Natural killer cell (primary cell): ENCODE measurements at regions not wholly inside any gene's neighbourhood (a gene's known extent, or its start where the extent isn't known, plus 50 kb on each side); places are given as distances from the start of the nearest gene placed in this dataset.

Experiments
- ATAC-seq, 3 donors: fragments of 150-1000 bp in 2 of 3; fragments of 200-7000 bp in 1 of 3; cut with Tn5 transposase; 1 replicate in 1 of 3; 2 replicates in 2 of 3; pipeline ENCODE4 v1.10.0; 2021; ENCODE audit warnings: mild to moderate bottlenecking in 2 of 3, moderate library complexity in 2 of 3
- DNase-seq, 2 donors: peaks; one replicate each; pipeline versions ENCODE4 v3.0.0 to v3.0.0-alpha.2; 2013 to 2021; ENCODE audit warnings: mixed read lengths in 1 of 2
- H3K27ac ChIP-seq: one replicate; pipeline ENCODE4 v1.5.1; 2013; ENCODE audit warnings: mild to moderate bottlenecking, low read length
- H3K27me3 ChIP-seq: one replicate; pipeline ENCODE4 v1.6.1; 2013; ENCODE audit warnings: low read length; ENCODE audit not compliant: control insufficient read depth, insufficient read depth
- H3K36me3 ChIP-seq: one replicate; pipeline ENCODE4 v1.6.1; 2013; ENCODE audit warnings: low read length; ENCODE audit not compliant: control insufficient read depth, insufficient read depth
- H3K4me1 ChIP-seq: one replicate; pipeline ENCODE4 v1.6.1; 2013; ENCODE audit warnings: low read length; ENCODE audit not compliant: control insufficient read depth, insufficient read depth
- H3K4me3 ChIP-seq: one replicate; pipeline ENCODE4 v1.5.1; 2013; ENCODE audit warnings: low read length
- H3K9me3 ChIP-seq: one replicate; pipeline ENCODE4 v1.6.1; 2013; ENCODE audit warnings: low read length; ENCODE audit not compliant: control insufficient read depth, insufficient read depth
- H3K27ac Mint-ChIP-seq, 2 donors: one replicate each; pipeline ENCODE4 v1.8.0; 2022; ENCODE audit warnings: mild to moderate bottlenecking in 2 of 2, mixed read lengths in 2 of 2, moderate library complexity in 1 of 2
- H3K27me3 Mint-ChIP-seq, 2 donors: one replicate each; pipeline ENCODE4 v1.8.0; 2022; ENCODE audit warnings: low read depth in 2 of 2, mixed read lengths in 2 of 2
- H3K36me3 Mint-ChIP-seq: one replicate; pipeline ENCODE4 v1.8.0; 2022; ENCODE audit warnings: mixed read lengths
- H3K4me1 Mint-ChIP-seq, 2 donors: one replicate each; pipeline ENCODE4 v1.8.0; 2022; ENCODE audit warnings: mixed read lengths in 2 of 2
- H3K4me3 Mint-ChIP-seq: one replicate; pipeline ENCODE4 v1.8.0; 2022; ENCODE audit warnings: mild to moderate bottlenecking, moderate library complexity, mixed read lengths
- H3K9me3 Mint-ChIP-seq, 2 donors: one replicate each; pipeline ENCODE4 v1.8.0; 2022; ENCODE audit warnings: mixed read lengths in 2 of 2
- WGBS: methylation state at CpG from one replicate; pipeline ENCODE4 v1.1.7; 2013; ENCODE audit warnings: missing lambda C conversion rate; ENCODE audit not compliant: insufficient coverage; 5-methylcytosine and 5-hydroxymethylcytosine counted together
- intact Hi-C: fragments of 100-400 bp; cut with micrococcal nuclease; formaldehyde crosslinking; loops from one replicate; pipeline ENCODE4 v1.14.2; 2022
- TF ChIP-seq, protein P1 (sequence below): fragments of 200-600 bp; IDR thresholded peaks from one replicate; pipeline ENCODE4 v1.8.0; 2022; ENCODE audit warnings: antibody characterized with exemption

- Mint-ChIP-seq H3K36me3 (no peaks in the 10 kb centered on the region), H3K4me1 (no peaks in the 10 kb centered on the region), H3K4me3 (no peak overlapping the region), H3K9me3 (no peaks in the 10 kb centered on the region), H3K27ac (no peak overlapping the region), H3K27me3 (no peaks in the 10 kb centered on the region)
- TF ChIP-seq, protein P1, sequence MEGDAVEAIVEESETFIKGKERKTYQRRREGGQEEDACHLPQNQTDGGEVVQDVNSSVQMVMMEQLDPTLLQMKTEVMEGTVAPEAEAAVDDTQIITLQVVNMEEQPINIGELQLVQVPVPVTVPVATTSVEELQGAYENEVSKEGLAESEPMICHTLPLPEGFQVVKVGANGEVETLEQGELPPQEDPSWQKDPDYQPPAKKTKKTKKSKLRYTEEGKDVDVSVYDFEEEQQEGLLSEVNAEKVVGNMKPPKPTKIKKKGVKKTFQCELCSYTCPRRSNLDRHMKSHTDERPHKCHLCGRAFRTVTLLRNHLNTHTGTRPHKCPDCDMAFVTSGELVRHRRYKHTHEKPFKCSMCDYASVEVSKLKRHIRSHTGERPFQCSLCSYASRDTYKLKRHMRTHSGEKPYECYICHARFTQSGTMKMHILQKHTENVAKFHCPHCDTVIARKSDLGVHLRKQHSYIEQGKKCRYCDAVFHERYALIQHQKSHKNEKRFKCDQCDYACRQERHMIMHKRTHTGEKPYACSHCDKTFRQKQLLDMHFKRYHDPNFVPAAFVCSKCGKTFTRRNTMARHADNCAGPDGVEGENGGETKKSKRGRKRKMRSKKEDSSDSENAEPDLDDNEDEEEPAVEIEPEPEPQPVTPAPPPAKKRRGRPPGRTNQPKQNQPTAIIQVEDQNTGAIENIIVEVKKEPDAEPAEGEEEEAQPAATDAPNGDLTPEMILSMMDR, result no peak
- Histone ChIP-seq H3K9me3 (no peaks in the 10 kb centered on the region), H3K4me3 (no peak overlapping the region), H3K4me1 (no peaks in the 10 kb centered on the region), H3K27me3 (no peaks in the 10 kb centered on the region), H3K36me3 (no peaks in the 10 kb centered on the region), H3K27ac (no peak overlapping the region)
- intact Hi-C loops, result no loop called here
- ATAC-seq, result no peak
- no peak for DNase-seq
- WGBS, result 100% methylated on average over 1 of the region's 1 CpG
Observed at GRCh38 chr9:79988126-79988525, 416.4 kb downstream of the TLE4 start.

DNA sequence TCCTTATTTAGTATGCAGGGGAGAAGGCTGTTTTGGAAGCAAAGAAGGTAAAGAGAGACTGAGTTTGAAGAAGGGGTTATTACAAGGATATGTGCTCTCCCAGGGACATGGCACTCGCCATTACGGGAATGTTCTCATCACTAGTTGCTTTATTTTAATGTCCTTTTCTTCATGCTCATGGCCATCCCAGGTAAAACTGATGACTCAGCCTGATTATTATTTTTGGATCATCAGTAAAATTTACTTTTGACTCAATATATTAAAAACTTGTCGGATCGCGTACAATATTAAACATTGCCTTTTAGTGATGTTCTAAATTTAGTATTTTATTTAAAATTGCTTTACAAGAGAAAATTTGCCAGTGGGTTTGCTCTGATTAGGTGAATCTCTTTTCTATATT lies 414.7 kb downstream of the TLE4 start:
- H3K4me3 Mint-ChIP-seq, result no peak overlapping the region
- ATAC-seq (no peak), DNase-seq (no peak)
- no peak overlapping the region for H3K27ac Mint-ChIP-seq
- Histone ChIP-seq H3K4me3 (no peak overlapping the region), H3K4me1 (no peaks in the 10 kb centered on the region), H3K9me3 (no peaks in the 10 kb centered on the region), H3K27me3 (no peaks in the 10 kb centered on the region), H3K27ac (no peak overlapping the region), H3K36me3 (no peaks in the 10 kb centered on the region)
- TF ChIP-seq, protein P1, result no peak
- peaks cover 4 to 9% of the 10 kb centered on the region in 2 donors for H3K27me3 Mint-ChIP-seq
- no peaks in the 10 kb centered on the region for H3K9me3 Mint-ChIP-seq
- WGBS, result 90% methylated on average over 2 of the region's 5 CpGs
- intact Hi-C loops, result no loop called here
- no peaks in the 10 kb centered on the region for H3K4me1 Mint-ChIP-seq
- no peaks in the 10 kb centered on the region for H3K36me3 Mint-ChIP-seq

- Mint-ChIP-seq H3K36me3 (no peaks in the 10 kb centered on the region), H3K4me1 (no peaks in the 10 kb centered on the region), H3K27me3 (peaks cover 7 to 15% of the 10 kb centered on the region in 2 donors), H3K27ac (no peak overlapping the region), H3K4me3 (no peak overlapping the region), H3K9me3 (no peaks in the 10 kb centered on the region)
- DNase-seq (no peak), ATAC-seq (no peak)
- no peaks in the 10 kb centered on the region for H3K36me3 ChIP-seq
- H3K27me3 ChIP-seq, result no peaks in the 10 kb centered on the region
- TF ChIP-seq, protein P1, result no peak
- no peaks in the 10 kb centered on the region for H3K4me1 ChIP-seq
- no peaks in the 10 kb centered on the region for H3K9me3 ChIP-seq
- intact Hi-C loops, result no loop called here
- WGBS, result 83% methylated on average over 5 of the region's 5 CpGs
- H3K27ac ChIP-seq, result no peak overlapping the region
- no peak overlapping the region for H3K4me3 ChIP-seq
Observed at GRCh38 chr9:79985772-79986171, 414.0 kb downstream of the TLE4 start.

- no peaks in the 10 kb centered on the region for H3K4me1 ChIP-seq
- no peak overlapping the region for H3K27ac ChIP-seq
- 90% methylated on average over 7 of the region's 7 CpGs for WGBS
- no peaks in the 10 kb centered on the region for H3K36me3 Mint-ChIP-seq
- no peaks in the 10 kb centered on the region for H3K4me1 Mint-ChIP-seq
- DNase-seq (no peak), ATAC-seq (no peak)
- no peaks in the 10 kb centered on the region for H3K27me3 ChIP-seq
- no peaks in the 10 kb centered on the region for H3K9me3 Mint-ChIP-seq
- no peak overlapping the region for H3K4me3 Mint-ChIP-seq
- no peak overlapping the region for H3K27ac Mint-ChIP-seq
- peaks cover 7 to 20% of the 10 kb centered on the region in 2 donors for H3K27me3 Mint-ChIP-seq
- H3K36me3 ChIP-seq, result no peaks in the 10 kb centered on the region
- intact Hi-C loops, result no loop called here
- H3K4me3 ChIP-seq, result no peak overlapping the region
- TF ChIP-seq, protein P1, result no peak
- H3K9me3 ChIP-seq, result no peaks in the 10 kb centered on the region
Observed at GRCh38 chr9:79985264-79985663, 413.5 kb downstream of the TLE4 start.
